ENCODE measurements at regions not wholly inside any gene's neighbourhood (a gene's known extent, or its start where the extent isn't known, plus 50 kb on each side); places are given as distances from the start of the nearest gene placed in this dataset.
"Not testable (repeated sequence)": the region's sequence is repeated elsewhere in the genome, so short reads cannot be mapped to it uniquely, and the experiment has no call there.

- H3K4me1 ChIP-seq (replicated peaks in 1 of 2); H3K27ac ChIP-seq; in situ Hi-C loops (cut with MboI; ENCODE audit: low pct_unique_long_range_greater_than_20kb in 2 of 9, low sequenced_read_pairs in 9 of 9, unreplicated experiment in 9 of 9); ATAC-seq (replicated peaks in 6 of 8); H3K4me3 ChIP-seq: not testable (repeated sequence)
Measured at GRCh38 chr1:173394813-173395212, 82.3 kb upstream of the PRDX6 start.

- in situ Hi-C loops (cut with MboI; ENCODE audit: low pct_unique_long_range_greater_than_20kb in 2 of 9, low sequenced_read_pairs in 9 of 9, unreplicated experiment in 9 of 9), result no loop called here
- Histone ChIP-seq H3K4me3 (no peak overlapping the region), H3K27ac (no peak overlapping the region), H3K4me1 (replicated peaks in 1 of 2) (peaks cover 0 to 3% of the 10 kb centered on the region in 2 donors)
- ATAC-seq (replicated peaks in 6 of 8), result peak in 1 of 8 experiments; percentile 9
Measured at GRCh38 chr1:173395762-173396161, 81.4 kb upstream of the PRDX6 start.

- H3K4me1 ChIP-seq (replicated peaks in 1 of 2), result peaks cover 0 to 3% of the 10 kb centered on the region in 2 donors
- in situ Hi-C loops (cut with MboI; ENCODE audit: low pct_unique_long_range_greater_than_20kb in 2 of 9, low sequenced_read_pairs in 9 of 9, unreplicated experiment in 9 of 9), result loop anchor here in 1 of 9 experiments (25.0 kb wide), 3 partner anchors 138 to 663 kb away; no protein-coding TSS in a partner anchor
- WGBS, 10 experiments, result 17 to 90% (median 41%) methylated on average over 1 of the region's 1 CpG; no CpG with 5 or more reads in 4 of the 10 experiments
- H3K4me3 ChIP-seq, result no peak overlapping the region
- no peak for ATAC-seq (replicated peaks in 6 of 8)
- H3K27ac ChIP-seq, result no peak overlapping the region
Measured at GRCh38 chr1:173400387-173400995, 76.6 kb upstream of the PRDX6 start.

- no peak for ATAC-seq (replicated peaks in 6 of 8)
- peaks cover 0 to 3% of the 10 kb centered on the region in 2 donors for H3K4me1 ChIP-seq (replicated peaks in 1 of 2)
- WGBS, 10 experiments, result 80 to 100% (median 94%) methylated on average over 1 to 3 of the region's 3 CpGs
- in situ Hi-C loops (cut with MboI; ENCODE audit: low pct_unique_long_range_greater_than_20kb in 2 of 9, low sequenced_read_pairs in 9 of 9, unreplicated experiment in 9 of 9), result loop anchor here in 1 of 9 experiments (25.0 kb wide), 3 partner anchors 142 to 667 kb away; no protein-coding TSS in a partner anchor
- no peak overlapping the region for H3K27ac ChIP-seq
- no peak overlapping the region for H3K4me3 ChIP-seq
Measured at GRCh38 chr1:173403996-173404395, 73.1 kb upstream of the PRDX6 start.

- H3K27ac ChIP-seq, result no peak overlapping the region
- no peak for ATAC-seq (replicated peaks in 6 of 8)
- H3K4me3 ChIP-seq, result no peak overlapping the region
- in situ Hi-C loops (cut with MboI; ENCODE audit: low pct_unique_long_range_greater_than_20kb in 2 of 9, low sequenced_read_pairs in 9 of 9, unreplicated experiment in 9 of 9), result loop anchor here in 1 of 9 experiments (25.0 kb wide), 3 partner anchors 143 to 668 kb away; no protein-coding TSS in a partner anchor
- H3K4me1 ChIP-seq (replicated peaks in 1 of 2), result peaks cover 0 to 2% of the 10 kb centered on the region in 2 donors
Measured at GRCh38 chr1:173405281-173405680, 71.9 kb upstream of the PRDX6 start.

- Histone ChIP-seq H3K4me1 (replicated peaks in 1 of 2) (no peaks in the 10 kb centered on the region), H3K4me3 (no peak overlapping the region), H3K27ac (no peak overlapping the region)
- 13 to 96% (median 75%) methylated on average over 1 to 3 of the region's 3 CpGs; no CpG with 5 or more reads in 2 of the 10 experiments for WGBS, 10 experiments
- in situ Hi-C loops (cut with MboI; ENCODE audit: low pct_unique_long_range_greater_than_20kb in 2 of 9, low sequenced_read_pairs in 9 of 9, unreplicated experiment in 9 of 9), result loop anchor here in 1 of 9 experiments (25.0 kb wide), 3 partner anchors 144 to 669 kb away; no protein-coding TSS in a partner anchor
- peak in 2 of 8 experiments; percentile 62 to 75 for ATAC-seq (replicated peaks in 6 of 8)
Measured at GRCh38 chr1:173405834-173406233, 71.3 kb upstream of the PRDX6 start.

- ATAC-seq (replicated peaks in 6 of 8), result no peak
- 61 to 100% (median 84%) methylated on average over 1 to 8 of the region's 8 CpGs; no CpG with 5 or more reads in 4 of the 10 experiments for WGBS, 10 experiments
- no peak overlapping the region for H3K4me3 ChIP-seq
- H3K27ac ChIP-seq, result no peak overlapping the region
- no peaks in the 10 kb centered on the region for H3K4me1 ChIP-seq (replicated peaks in 1 of 2)
- in situ Hi-C loops (cut with MboI; ENCODE audit: low pct_unique_long_range_greater_than_20kb in 2 of 9, low sequenced_read_pairs in 9 of 9, unreplicated experiment in 9 of 9), result loop anchor here in 1 of 9 experiments (25.0 kb wide), 3 partner anchors 145 to 670 kb away; no protein-coding TSS in a partner anchor
Measured at GRCh38 chr1:173406783-173407230, 70.3 kb upstream of the PRDX6 start.

GRCh38 chr1:173407846-173408245, 69.3 kb upstream of the PRDX6 start:
- in situ Hi-C loops (cut with MboI; ENCODE audit: low pct_unique_long_range_greater_than_20kb in 2 of 9, low sequenced_read_pairs in 9 of 9, unreplicated experiment in 9 of 9), result loop anchor here in 1 of 9 experiments (25.0 kb wide), 3 partner anchors 146 to 671 kb away; no protein-coding TSS in a partner anchor
- no peak for ATAC-seq (replicated peaks in 6 of 8)
- Histone ChIP-seq H3K4me3 (no peak overlapping the region), H3K4me1 (replicated peaks in 1 of 2) (no peaks in the 10 kb centered on the region), H3K27ac (no peak overlapping the region)

GRCh38 chr1:173408886-173409285, 68.2 kb upstream of the PRDX6 start:
- no peak overlapping the region for H3K27ac ChIP-seq
- in situ Hi-C loops (cut with MboI; ENCODE audit: low pct_unique_long_range_greater_than_20kb in 2 of 9, low sequenced_read_pairs in 9 of 9, unreplicated experiment in 9 of 9), result loop anchor here in 1 of 9 experiments (25.0 kb wide), 3 partner anchors 147 to 672 kb away; no protein-coding TSS in a partner anchor
- no peaks in the 10 kb centered on the region for H3K4me1 ChIP-seq (replicated peaks in 1 of 2)
- no peak overlapping the region for H3K4me3 ChIP-seq
- no peak for ATAC-seq (replicated peaks in 6 of 8)
- 92 to 100% (median 100%) methylated on average over 1 of the region's 1 CpG; no CpG with 5 or more reads in 4 of the 10 experiments for WGBS, 10 experiments

GRCh38 chr1:173409613-173410012, 67.5 kb upstream of the PRDX6 start:
- no peak for ATAC-seq (replicated peaks in 6 of 8)
- no peak overlapping the region for H3K4me3 ChIP-seq

GRCh38 chr1:173410133-173410793, 66.9 kb upstream of the PRDX6 start:
- no peaks in the 10 kb centered on the region for H3K4me1 ChIP-seq (replicated peaks in 1 of 2)
- in situ Hi-C loops (cut with MboI; ENCODE audit: low pct_unique_long_range_greater_than_20kb in 2 of 9, low sequenced_read_pairs in 9 of 9, unreplicated experiment in 9 of 9), result loop anchor here in 1 of 9 experiments (25.0 kb wide), 3 partner anchors 148 to 673 kb away; no protein-coding TSS in a partner anchor
- H3K27ac ChIP-seq, result no peak overlapping the region
- no peak overlapping the region for H3K4me3 ChIP-seq
- no peak for ATAC-seq (replicated peaks in 6 of 8)
- 80 to 100% (median 89%) methylated on average over 1 to 4 of the region's 4 CpGs for WGBS, 10 experiments

More at GRCh38 chr1:173409613-173410012, 67.5 kb upstream of the PRDX6 start:
- WGBS, 10 experiments, result 13 to 90% (median 80%) methylated on average over 1 to 3 of the region's 3 CpGs; no CpG with 5 or more reads in 3 of the 10 experiments
- in situ Hi-C loops (cut with MboI; ENCODE audit: low pct_unique_long_range_greater_than_20kb in 2 of 9, low sequenced_read_pairs in 9 of 9, unreplicated experiment in 9 of 9), result loop anchor here in 1 of 9 experiments (25.0 kb wide), 3 partner anchors 147 to 672 kb away; no protein-coding TSS in a partner anchor
- no peaks in the 10 kb centered on the region for H3K4me1 ChIP-seq (replicated peaks in 1 of 2)
- no peak overlapping the region for H3K27ac ChIP-seq

- no peaks in the 10 kb centered on the region for H3K4me1 ChIP-seq (replicated peaks in 1 of 2)
- ATAC-seq (replicated peaks in 6 of 8), result no peak
- in situ Hi-C loops (cut with MboI; ENCODE audit: low pct_unique_long_range_greater_than_20kb in 2 of 9, low sequenced_read_pairs in 9 of 9, unreplicated experiment in 9 of 9), result loop anchor here in 1 of 9 experiments (25.0 kb wide), 3 partner anchors 149 to 674 kb away; no protein-coding TSS in a partner anchor
Measured at GRCh38 chr1:173410794-173411236, 66.3 kb upstream of the PRDX6 start.

More at GRCh38 chr1:173410794-173411236, 66.3 kb upstream of the PRDX6 start:
- Histone ChIP-seq H3K27ac (no peak overlapping the region), H3K4me3 (no peak overlapping the region)
- 80 to 100% (median 100%) methylated on average over 1 to 5 of the region's 5 CpGs; no CpG with 5 or more reads in 5 of the 10 experiments for WGBS, 10 experiments
